ENCODE measurements at regions not wholly inside any gene's neighbourhood (a gene's known extent, or its start where the extent isn't known, plus 50 kb on each side); places are given as distances from the start of the nearest gene placed in this dataset.

DNA sequence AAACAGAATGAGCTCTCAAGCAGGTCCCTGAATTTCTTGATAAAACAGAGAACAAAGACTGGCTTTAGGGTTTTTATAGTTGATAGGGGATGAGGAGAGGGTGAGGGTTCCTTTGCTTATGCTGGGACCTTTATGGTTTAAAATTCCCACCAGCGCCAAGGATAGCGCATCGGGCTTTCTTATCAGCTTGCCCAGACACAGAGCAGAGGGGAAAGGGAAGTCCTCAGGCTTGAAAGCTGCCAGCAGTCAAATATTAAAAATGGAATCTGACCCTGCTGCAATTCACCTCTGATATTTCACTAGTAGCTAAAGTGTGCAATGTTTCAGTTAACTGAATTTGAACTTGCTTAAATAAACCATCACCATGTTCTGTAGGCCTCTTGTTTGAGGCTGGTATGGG lies 55.0 kb upstream of the EPHA3 start:
- H3K4me3 ChIP-seq (replicated peaks; ENCODE audit: low read depth, low read length): no peak overlapping the region
- DNase-seq (ENCODE audit: low read depth): no peak
- TF ChIP-seq, protein P1, sequence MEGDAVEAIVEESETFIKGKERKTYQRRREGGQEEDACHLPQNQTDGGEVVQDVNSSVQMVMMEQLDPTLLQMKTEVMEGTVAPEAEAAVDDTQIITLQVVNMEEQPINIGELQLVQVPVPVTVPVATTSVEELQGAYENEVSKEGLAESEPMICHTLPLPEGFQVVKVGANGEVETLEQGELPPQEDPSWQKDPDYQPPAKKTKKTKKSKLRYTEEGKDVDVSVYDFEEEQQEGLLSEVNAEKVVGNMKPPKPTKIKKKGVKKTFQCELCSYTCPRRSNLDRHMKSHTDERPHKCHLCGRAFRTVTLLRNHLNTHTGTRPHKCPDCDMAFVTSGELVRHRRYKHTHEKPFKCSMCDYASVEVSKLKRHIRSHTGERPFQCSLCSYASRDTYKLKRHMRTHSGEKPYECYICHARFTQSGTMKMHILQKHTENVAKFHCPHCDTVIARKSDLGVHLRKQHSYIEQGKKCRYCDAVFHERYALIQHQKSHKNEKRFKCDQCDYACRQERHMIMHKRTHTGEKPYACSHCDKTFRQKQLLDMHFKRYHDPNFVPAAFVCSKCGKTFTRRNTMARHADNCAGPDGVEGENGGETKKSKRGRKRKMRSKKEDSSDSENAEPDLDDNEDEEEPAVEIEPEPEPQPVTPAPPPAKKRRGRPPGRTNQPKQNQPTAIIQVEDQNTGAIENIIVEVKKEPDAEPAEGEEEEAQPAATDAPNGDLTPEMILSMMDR (IDR thresholded peaks at IDR 0.05; ENCODE audit: low read length, missing control alignments): no peak

DNA sequence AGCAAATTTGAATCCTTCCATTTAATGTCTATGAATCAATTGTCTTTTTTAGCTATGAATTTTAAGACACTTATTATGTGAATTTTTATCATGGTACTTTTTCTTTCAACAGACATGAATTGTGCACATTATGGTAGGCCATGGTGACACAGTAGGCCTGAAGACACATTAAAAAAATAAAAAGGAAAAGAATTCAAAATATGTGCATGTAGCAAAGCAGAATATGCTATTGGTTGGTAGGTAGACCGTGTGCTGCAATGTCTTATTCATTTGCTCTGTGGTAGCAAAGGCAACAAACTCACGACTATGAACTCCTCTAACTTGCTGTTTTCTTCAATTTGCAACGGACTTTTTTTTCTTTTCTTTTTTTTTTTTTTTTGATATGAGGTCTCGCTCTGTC lies 50.0 kb upstream of the EPHA3 start:
- TF ChIP-seq, protein P1 (IDR thresholded peaks at IDR 0.05; ENCODE audit: low read length, missing control alignments): no peak
- no peak overlapping the region for H3K4me3 ChIP-seq (replicated peaks; ENCODE audit: low read depth, low read length)
- DNase-seq (ENCODE audit: low read depth): no peak

Data from fibroblast of pulmonary artery (primary cell).